HCT116 (cell line): ENCODE measurements at regions not wholly inside any gene's neighbourhood (a gene's known extent, or its start where the extent isn't known, plus 50 kb on each side); places are given as distances from the start of the nearest gene placed in this dataset.

Experiments
- EZH2phosphoT487 ChIP-seq: fragments of 200-600 bp; IDR thresholded peaks from 2 replicates; pipeline ENCODE4 v1.6.1; 2018; ENCODE audit warnings: antibody characterized with exemption, borderline replicate concordance
- JUND ChIP-seq: IDR thresholded peaks from 2 replicates; pipeline ENCODE4 v1.6.1; 2012
- POLR2A ChIP-seq: IDR thresholded peaks from 2 replicates; pipeline ENCODE4 v1.7.0; 2011; ENCODE audit warnings: borderline replicate concordance; ENCODE audit not compliant: insufficient read depth, insufficient read length; ENCODE audit errors: extremely low read depth
- TF ChIP-seq, protein P1 (sequence below), 3 experiments: fragments of 200-600 bp in 1 of 3; sonication (generic) in 1 of 3; IDR thresholded peaks in 2 of 3; conservative IDR thresholded peaks in 1 of 3; 2 replicates each; pipeline ENCODE4 v1.5.1; 2012 to 2017; ENCODE audit warnings: low read depth in 2 of 3, low read length in 2 of 3, antibody characterized with exemption in 1 of 3, borderline replicate concordance in 1 of 3, control low read depth in 1 of 3, mild to moderate bottlenecking in 1 of 3, mixed read lengths in 1 of 3, mixed run types in 1 of 3, moderate library complexity in 1 of 3; ENCODE audit not compliant: insufficient read depth in 1 of 3

DNA sequence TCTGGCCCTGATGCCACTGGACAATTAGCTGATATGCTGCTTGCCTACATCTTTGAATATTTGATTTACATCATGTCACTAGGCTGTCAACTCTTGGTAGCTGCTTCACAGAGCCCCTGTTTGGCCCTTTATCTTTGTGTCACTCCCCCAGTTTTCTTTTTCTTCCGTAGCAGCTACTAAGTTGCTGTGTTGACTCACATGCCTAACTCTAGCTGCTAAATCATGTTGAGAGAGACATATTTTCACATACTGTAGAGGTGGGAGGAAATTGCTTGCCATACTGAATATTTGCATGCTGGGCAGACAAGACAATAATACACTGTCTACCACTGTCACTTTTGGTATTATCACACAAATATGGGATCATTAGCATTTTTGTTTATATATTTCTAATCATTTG is 147.1 kb upstream of the NOVA1 start:
- no peak for TF ChIP-seq POLR2A
- TF ChIP-seq, protein P1, sequence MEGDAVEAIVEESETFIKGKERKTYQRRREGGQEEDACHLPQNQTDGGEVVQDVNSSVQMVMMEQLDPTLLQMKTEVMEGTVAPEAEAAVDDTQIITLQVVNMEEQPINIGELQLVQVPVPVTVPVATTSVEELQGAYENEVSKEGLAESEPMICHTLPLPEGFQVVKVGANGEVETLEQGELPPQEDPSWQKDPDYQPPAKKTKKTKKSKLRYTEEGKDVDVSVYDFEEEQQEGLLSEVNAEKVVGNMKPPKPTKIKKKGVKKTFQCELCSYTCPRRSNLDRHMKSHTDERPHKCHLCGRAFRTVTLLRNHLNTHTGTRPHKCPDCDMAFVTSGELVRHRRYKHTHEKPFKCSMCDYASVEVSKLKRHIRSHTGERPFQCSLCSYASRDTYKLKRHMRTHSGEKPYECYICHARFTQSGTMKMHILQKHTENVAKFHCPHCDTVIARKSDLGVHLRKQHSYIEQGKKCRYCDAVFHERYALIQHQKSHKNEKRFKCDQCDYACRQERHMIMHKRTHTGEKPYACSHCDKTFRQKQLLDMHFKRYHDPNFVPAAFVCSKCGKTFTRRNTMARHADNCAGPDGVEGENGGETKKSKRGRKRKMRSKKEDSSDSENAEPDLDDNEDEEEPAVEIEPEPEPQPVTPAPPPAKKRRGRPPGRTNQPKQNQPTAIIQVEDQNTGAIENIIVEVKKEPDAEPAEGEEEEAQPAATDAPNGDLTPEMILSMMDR (IDR thresholded peaks at IDR 0.05 in 2 of 3, conservative IDR thresholded peaks at IDR 0.05 in 1 of 3; ENCODE audit: borderline replicate concordance in 1 of 3, insufficient read depth in 1 of 3, low read depth in 2 of 3, low read length in 2 of 3) = no peak
- TF ChIP-seq JUND = no peak
- TF ChIP-seq EZH2phosphoT487 = no peak
